ENCODE measurements at regions not wholly inside any gene's neighbourhood (a gene's known extent, or its start where the extent isn't known, plus 50 kb on each side); places are given as distances from the start of the nearest gene placed in this dataset.

DNA sequence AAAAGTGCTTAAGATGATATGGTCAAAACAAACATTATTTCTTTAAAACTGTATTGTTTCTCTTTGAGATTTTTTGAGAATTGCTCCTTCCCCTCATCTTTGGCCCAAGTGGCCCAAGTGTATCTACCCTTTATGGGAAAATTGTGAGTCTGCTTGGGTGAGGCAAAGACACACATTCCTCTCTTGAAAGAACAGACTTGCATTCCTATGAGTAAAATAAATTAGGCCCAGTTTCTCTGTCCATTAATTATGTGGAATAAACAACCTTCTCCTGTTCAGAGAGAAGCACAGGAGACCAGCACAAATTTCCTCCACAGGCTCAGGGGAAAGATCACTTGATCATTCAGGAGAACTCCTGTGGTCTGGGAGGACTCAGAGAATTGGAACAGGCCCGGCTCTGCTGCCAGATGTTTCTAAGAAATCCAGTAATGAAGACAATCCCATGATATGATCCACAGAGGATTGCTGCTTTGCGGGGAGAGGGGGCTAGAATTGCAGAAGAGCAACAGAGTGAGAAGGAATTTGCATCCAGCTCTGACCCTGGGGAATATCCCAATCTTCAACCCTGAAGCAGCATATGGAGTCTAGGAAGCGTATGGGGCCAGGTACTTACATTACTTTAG lies 53.8 kb upstream of the BOC start:
- in situ Hi-C loops (cut with HindIII; ENCODE audit: low pct_ligation_motif_present, low pct_unique_long_range_greater_than_20kb, low sequenced_read_pairs): no loop called here

DNA sequence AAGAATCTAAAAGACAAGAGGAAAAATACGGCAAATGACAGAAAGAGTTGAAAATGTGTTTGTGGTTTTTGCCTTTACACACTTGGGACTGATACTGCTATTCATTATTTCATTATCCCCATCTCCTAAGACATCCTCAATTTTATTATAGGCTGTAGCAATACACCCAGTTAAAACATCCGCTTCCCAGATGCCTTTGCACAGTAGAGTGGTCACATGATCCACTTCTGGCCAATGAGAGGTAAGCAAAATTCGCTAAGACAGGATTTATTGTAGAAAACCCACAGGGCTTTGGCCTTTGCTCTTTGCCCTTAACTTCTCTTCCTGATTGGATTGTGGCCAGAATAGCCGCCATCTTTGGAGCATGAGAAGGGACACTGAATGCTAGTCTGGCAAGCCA lies 53.2 kb upstream of the BOC start:
- DNase-seq: no peak
- in situ Hi-C loops (cut with HindIII; ENCODE audit: low pct_ligation_motif_present, low pct_unique_long_range_greater_than_20kb, low sequenced_read_pairs): no loop called here

More for the DNA sequence above, 53.8 kb upstream of the BOC start:
- DNase-seq: no peak

All from ACHN (cell line).